ENCODE measurements at regions not wholly inside any gene's neighbourhood (a gene's known extent, or its start where the extent isn't known, plus 50 kb on each side); places are given as distances from the start of the nearest gene placed in this dataset.

DNA sequence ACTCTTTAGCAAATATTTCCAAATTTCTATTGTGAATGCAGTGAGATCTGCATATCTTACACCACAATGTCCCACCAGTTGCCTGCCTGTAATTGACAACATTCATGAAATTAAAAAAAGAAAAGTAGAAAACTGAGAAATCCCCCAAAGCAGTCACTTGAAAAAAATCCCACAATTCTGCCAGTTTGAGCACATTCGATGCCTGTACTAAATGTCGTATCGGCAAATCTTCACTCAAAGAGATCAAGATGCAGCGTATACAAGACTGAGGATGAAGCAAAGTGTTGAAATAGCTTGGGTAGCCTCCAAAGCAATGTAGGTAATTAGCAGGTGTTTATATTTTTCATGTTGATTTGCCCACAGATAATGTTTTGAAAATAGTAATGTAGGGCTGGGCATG, 186.7 kb upstream of the ZEB2 start (continued):
- TF ChIP-seq ZFX (IDR thresholded peaks at IDR 0.05) (no peak), ZNF274 (IDR thresholded peaks at IDR 0.05; ENCODE audit: low read depth, low read length) (no peak), CBX3 (IDR thresholded peaks at IDR 0.05; ENCODE audit: low read depth) (no peak), TCF7L2 (IDR thresholded peaks at IDR 0.05; ENCODE audit: borderline replicate concordance, extremely low read depth, insufficient read depth, insufficient read length) (no peak), JUND (IDR thresholded peaks at IDR 0.05) (no peak), YY1 (IDR thresholded peaks at IDR 0.05; ENCODE audit: extremely low read depth, insufficient replicate concordance, low read depth, low read length) (no peak), EZH2 (IDR thresholded peaks at IDR 0.05) (no peak), SP1 (IDR thresholded peaks at IDR 0.05; ENCODE audit: low read depth) (no peak), EZH2phosphoT487 (IDR thresholded peaks at IDR 0.05; ENCODE audit: borderline replicate concordance) (no peak), ELF1 (IDR thresholded peaks at IDR 0.05; ENCODE audit: borderline replicate concordance, low read depth) (no peak)
- TF ChIP-seq, protein P1, sequence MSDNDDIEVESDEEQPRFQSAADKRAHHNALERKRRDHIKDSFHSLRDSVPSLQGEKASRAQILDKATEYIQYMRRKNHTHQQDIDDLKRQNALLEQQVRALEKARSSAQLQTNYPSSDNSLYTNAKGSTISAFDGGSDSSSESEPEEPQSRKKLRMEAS (IDR thresholded peaks at IDR 0.05): no peak
- TF ChIP-seq, protein P2, sequence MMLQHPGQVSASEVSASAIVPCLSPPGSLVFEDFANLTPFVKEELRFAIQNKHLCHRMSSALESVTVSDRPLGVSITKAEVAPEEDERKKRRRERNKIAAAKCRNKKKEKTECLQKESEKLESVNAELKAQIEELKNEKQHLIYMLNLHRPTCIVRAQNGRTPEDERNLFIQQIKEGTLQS (IDR thresholded peaks at IDR 0.05): no peak

DNA sequence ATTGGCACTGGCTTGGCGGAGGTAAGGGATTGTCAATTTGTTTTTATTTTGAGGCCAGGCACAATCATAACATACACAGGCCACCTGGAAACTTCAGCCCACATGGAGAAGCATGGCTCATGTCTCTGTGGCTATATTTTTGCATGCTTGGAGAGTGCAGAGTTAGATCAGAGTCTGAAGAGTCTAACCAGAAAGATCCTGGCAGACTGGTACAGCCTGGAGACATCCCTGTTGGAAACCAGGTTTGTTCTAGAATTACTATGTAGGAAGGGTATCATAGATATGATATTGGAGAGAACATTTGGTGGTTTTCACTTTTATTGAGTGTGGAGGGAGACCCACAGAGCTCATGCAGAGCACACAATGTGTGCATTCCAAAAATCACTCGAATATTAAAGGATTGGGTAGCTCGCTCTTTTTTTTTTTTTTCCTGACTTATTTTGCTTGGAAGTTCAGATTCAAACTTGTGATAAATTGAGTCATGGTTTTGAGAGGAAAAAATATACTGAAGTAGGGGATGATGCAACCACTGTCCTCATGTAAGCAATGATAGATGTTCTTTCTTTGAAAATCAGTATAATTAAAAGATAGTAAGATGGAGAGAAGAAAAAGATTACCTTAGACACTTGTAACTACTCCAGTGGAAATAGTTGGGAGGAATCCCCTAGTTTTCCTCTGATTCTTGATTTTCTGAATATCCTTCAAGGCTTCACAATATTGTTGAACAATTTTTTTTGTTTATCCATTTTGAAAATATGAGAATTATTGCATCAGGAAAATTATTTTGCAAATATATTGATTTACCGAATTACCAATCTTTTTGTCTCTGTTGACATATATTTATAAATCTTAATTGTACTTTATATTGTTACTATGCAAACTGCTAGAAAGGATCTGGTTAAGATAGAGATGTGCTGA, 185.7 kb upstream of the ZEB2 start:
- ChIA-PET POLR2A (interaction anchor here (0.6 kb wide), 1 partner anchor 1445 kb away, joined by 5 read pairs; no protein-coding TSS in a partner anchor), CTCF (no interaction called here), RAD21 (ENCODE audit: low non-redundant PET in 1 of 2, low total read pairs in 2 of 2, uncharacterized antibody in 2 of 2, unreplicated experiment in 2 of 2) (no interaction called here)
- Histone ChIP-seq H2AFZ (ENCODE audit: low read depth, low read length, poor library complexity, severe bottlenecking) (no peak overlapping the region), H3K36me3 (ENCODE audit: control insufficient read depth in 1 of 2, insufficient read depth in 2 of 2, low read length in 2 of 2) (no peaks in the 10 kb centered on the region), H3K79me2 (ENCODE audit: insufficient read depth, low read length) (no peaks in the 10 kb centered on the region), H3K4me3 (replicated peaks in 1 of 2; ENCODE audit: low read depth in 1 of 2, low read length in 2 of 2) (no peak overlapping the region), H3K4me1 (ENCODE audit: control insufficient read depth in 1 of 2, insufficient read depth in 2 of 2, low read length in 2 of 2) (peaks cover 0 to 6% of the 10 kb centered on the region in 2 experiments; a peak in 2 of 4 replicates), H3K27me3 (ENCODE audit: insufficient read depth, low read length) (no peaks in the 10 kb centered on the region), H3K4me2 (ENCODE audit: low read length) (no peak overlapping the region), H4K20me1 (ENCODE audit: insufficient read depth) (no peaks in the 10 kb centered on the region), H3K9me2 (ENCODE audit: insufficient read depth) (no peaks in the 10 kb centered on the region), H3K27ac (ENCODE audit: low read depth, low read length) (no peak overlapping the region), H3K9me3 (ENCODE audit: control insufficient read depth in 1 of 2, insufficient read depth in 1 of 2, low read depth in 1 of 2, low read length in 2 of 2) (no peaks in the 10 kb centered on the region), H3K9ac (ENCODE audit: low read length) (no peak overlapping the region)
- no peak for ATAC-seq
- no peak for DNase-seq (ENCODE audit: low read depth, low spot score)
- TF ChIP-seq ELF1 (IDR thresholded peaks at IDR 0.05; ENCODE audit: borderline replicate concordance, low read depth) (no peak), POLR2A (IDR thresholded peaks at IDR 0.05; ENCODE audit: borderline replicate concordance, extremely low read depth, insufficient read depth, insufficient read length) (no peak)
- intact Hi-C loops (cut with micrococcal nuclease): no loop called here
- BruUV-seq (replicated peaks): no TSS peak
